Endothelial cell of umbilical vein (primary cell): ENCODE measurements at regions not wholly inside any gene's neighbourhood (a gene's known extent, or its start where the extent isn't known, plus 50 kb on each side); places are given as distances from the start of the nearest gene placed in this dataset.

Experiments used
- GATA2 ChIP-seq: IDR thresholded peaks from 2 replicates; pipeline ENCODE4 v1.7.0; 2011; ENCODE audit warnings: low read depth, mild to moderate bottlenecking, moderate library complexity, mixed read lengths, low read length; ENCODE audit not compliant: insufficient read length, insufficient read depth
- POLR2AphosphoS5 ChIP-seq: IDR thresholded peaks from 2 replicates; pipeline ENCODE4 v1.6.1; 2012; ENCODE audit warnings: low read depth, mild to moderate bottlenecking, control low read depth, low read length, moderate library complexity; ENCODE audit not compliant: insufficient read depth
- TF ChIP-seq, protein P1 (sequence below), 2 donors: IDR thresholded peaks; 1 replicate in 1 of 2; 2 replicates in 1 of 2; pipeline ENCODE4 v1.5.1; 2011; ENCODE audit warnings: low read length in 2 of 2, mild to moderate bottlenecking in 2 of 2, moderate library complexity in 2 of 2, control low read depth in 1 of 2, inconsistent platforms in 1 of 2, low read depth in 1 of 2; ENCODE audit not compliant: insufficient read depth in 1 of 2; ENCODE audit errors: extremely low read depth in 1 of 2

DNA sequence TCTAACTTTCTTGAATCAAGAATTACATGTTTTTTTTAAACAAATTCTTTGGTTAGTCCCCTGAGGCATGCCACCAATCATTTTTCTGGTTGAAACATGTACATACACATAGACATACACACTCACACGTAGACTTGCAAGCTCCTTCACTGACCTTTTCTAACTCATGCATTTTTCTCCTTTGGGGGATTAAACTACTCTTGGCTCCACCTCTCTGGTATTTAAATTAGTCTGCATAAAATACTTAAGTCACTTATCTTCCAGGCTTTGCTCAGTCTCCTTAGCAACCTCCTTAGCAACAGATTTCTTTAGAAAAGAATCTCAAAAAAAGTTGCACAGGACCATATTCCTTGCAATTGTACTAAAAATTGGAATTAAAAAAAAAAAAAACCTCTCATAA lies 440.9 kb upstream of the LRRC7 start:
- TF ChIP-seq GATA2 (no peak), POLR2AphosphoS5 (no peak)
- TF ChIP-seq, protein P1, sequence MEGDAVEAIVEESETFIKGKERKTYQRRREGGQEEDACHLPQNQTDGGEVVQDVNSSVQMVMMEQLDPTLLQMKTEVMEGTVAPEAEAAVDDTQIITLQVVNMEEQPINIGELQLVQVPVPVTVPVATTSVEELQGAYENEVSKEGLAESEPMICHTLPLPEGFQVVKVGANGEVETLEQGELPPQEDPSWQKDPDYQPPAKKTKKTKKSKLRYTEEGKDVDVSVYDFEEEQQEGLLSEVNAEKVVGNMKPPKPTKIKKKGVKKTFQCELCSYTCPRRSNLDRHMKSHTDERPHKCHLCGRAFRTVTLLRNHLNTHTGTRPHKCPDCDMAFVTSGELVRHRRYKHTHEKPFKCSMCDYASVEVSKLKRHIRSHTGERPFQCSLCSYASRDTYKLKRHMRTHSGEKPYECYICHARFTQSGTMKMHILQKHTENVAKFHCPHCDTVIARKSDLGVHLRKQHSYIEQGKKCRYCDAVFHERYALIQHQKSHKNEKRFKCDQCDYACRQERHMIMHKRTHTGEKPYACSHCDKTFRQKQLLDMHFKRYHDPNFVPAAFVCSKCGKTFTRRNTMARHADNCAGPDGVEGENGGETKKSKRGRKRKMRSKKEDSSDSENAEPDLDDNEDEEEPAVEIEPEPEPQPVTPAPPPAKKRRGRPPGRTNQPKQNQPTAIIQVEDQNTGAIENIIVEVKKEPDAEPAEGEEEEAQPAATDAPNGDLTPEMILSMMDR (IDR thresholded peaks at IDR 0.05; ENCODE audit: extremely low read depth in 1 of 2, insufficient read depth in 1 of 2, low read depth in 1 of 2, low read length in 2 of 2): no peak
